Mesenteric fat pad (tissue), 1 donor: ENCODE measurements at regions not wholly inside any gene's neighbourhood (a gene's known extent, or its start where the extent isn't known, plus 50 kb on each side); places are given as distances from the start of the nearest gene placed in this dataset.
A peak's percentile ranks its signal among the peaks of the same experiment; 100 is the strongest.

Experiments
- DNase-seq: peaks from one replicate; pipeline ENCODE4 v3.0.0-alpha.2; 2020; ENCODE audit warnings: low spot score
- donor health status: DM: yes; HTN: yes; CAD: no.

DNA sequence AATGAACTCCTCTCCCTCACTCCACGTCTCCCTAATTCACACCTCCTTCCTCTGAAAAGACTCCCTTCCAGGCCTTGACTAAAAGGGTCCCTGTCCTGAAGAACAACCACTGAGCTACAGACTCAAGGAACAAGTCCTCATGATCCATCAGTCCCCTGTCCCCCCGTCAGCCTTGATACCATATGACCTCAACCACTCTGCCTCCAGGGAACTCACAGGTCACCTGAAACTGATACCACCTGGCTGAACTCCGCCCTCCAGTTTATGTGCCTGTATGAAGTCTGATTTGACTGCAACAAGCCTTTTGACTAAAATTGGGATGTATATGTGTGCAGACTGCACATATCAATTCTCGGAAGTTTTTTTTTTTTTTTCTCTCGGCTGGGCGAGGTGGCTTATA lies 88.7 kb downstream of the UGCG start:
- DNase-seq = peak; percentile 41

GRCh38 chr9:111986035-111986556 lies 89.5 kb downstream of the UGCG start:
- DNase-seq = no peak
